Right renal pelvis (tissue), 4 donors: ENCODE measurements at regions not wholly inside any gene's neighbourhood (a gene's known extent, or its start where the extent isn't known, plus 50 kb on each side); places are given as distances from the start of the nearest gene placed in this dataset.
A peak's percentile ranks its signal among the peaks of the same experiment; 100 is the strongest.

Experiments
- DNase-seq, 4 donors: peaks; one replicate each; pipeline ENCODE4 v3.0.0-alpha.2; 2013; ENCODE audit warnings: low read depth in 4 of 4, low spot score in 3 of 4, missing footprints in 1 of 4

- peak in 3 of 4 donors; percentile 34 to 44 (median 37) for DNase-seq
These were observed 88.3 kb upstream of the NGF start for GRCh38 chr1:115426231-115426771.

GRCh38 chr1:115425442-115425841 is 87.4 kb upstream of the NGF start:
- DNase-seq: no peak

- no peak for DNase-seq
These were observed 85.7 kb upstream of the NGF start for GRCh38 chr1:115423776-115424175.

- DNase-seq: no peak
These were observed 81.5 kb upstream of the NGF start for GRCh38 chr1:115419571-115419970.

- no peak for DNase-seq
These were observed 75.6 kb upstream of the NGF start for GRCh38 chr1:115413621-115414020.

- no peak for DNase-seq
These were observed 75.2 kb upstream of the NGF start for GRCh38 chr1:115413208-115413607.

GRCh38 chr1:115412733-115413132 is 74.7 kb upstream of the NGF start:
- DNase-seq: no peak

- no peak for DNase-seq
These were observed 74.2 kb upstream of the NGF start for GRCh38 chr1:115412286-115412685.

- no peak for DNase-seq
These were observed 73.5 kb upstream of the NGF start for GRCh38 chr1:115411371-115412063.

- DNase-seq: no peak
These were observed 71.3 kb upstream of the NGF start for GRCh38 chr1:115409094-115410015.

- DNase-seq: no peak
These were observed 70.5 kb upstream of the NGF start for GRCh38 chr1:115408533-115408932.

GRCh38 chr1:115404911-115405310 is 66.9 kb upstream of the NGF start:
- no peak for DNase-seq

- DNase-seq: no peak
These were observed 64.7 kb upstream of the NGF start for GRCh38 chr1:115402753-115403184.

- no peak for DNase-seq
These were observed 63.6 kb upstream of the NGF start for GRCh38 chr1:115401676-115402075.

- no peak for DNase-seq
These were observed 62.8 kb upstream of the NGF start for GRCh38 chr1:115400891-115401290.

- DNase-seq: no peak
These were observed 62.4 kb upstream of the NGF start for GRCh38 chr1:115400426-115400825.

GRCh38 chr1:115398745-115399144 is 60.7 kb upstream of the NGF start:
- no peak for DNase-seq
